GM18508 (cell line): ENCODE measurements at regions not wholly inside any gene's neighbourhood (a gene's known extent, or its start where the extent isn't known, plus 50 kb on each side); places are given as distances from the start of the nearest gene placed in this dataset.

Experiments used
- ATAC-seq: cut with Tn5 transposase; IDR thresholded peaks from one replicate; pipeline ENCODE4 v1.9.1; 2021; ENCODE audit warnings: moderate number of reproducible peaks; ENCODE audit not compliant: insufficient read depth, unreplicated experiment

DNA sequence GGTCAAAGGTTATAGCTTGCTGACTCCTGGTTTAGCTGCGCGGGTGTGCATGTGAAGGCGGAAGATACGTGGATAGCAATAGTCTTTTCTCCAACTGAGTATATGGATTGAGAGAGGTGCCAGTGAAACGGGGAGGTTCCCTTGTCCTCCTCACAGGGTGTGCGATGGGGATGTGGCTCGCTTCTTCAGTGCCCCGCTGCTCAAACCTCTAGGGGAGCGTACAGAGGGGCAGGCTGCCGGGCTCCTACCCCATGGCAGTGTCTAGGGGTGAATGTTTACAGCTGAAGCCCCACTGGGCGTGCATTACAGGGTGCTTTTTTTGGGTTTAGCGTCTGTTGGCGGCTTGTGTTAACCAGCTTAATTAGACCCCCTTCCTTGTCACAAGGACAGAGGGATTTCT is 438.5 kb downstream of the CCSER2 start:
- ATAC-seq = no peak

DNA sequence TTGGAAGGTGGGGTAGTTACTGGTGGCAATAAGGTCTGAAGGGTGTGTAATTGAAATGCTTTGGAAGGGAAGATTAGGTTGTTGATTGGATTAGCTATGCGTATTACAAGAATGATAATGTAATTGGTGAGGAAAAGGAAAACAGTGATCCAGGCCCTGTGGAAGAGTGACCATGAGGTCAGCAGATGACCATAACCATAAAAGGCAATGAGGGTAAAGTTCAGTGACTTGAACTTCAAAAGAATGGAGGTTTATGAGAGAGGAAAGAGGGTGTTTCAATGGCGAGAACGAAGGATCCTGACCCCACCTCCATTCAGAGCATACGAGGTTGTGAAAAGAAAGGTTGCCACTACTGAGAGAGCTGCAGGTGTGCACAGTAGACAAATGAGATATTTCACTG is 439.7 kb downstream of the CCSER2 start:
- ATAC-seq = no peak

DNA sequence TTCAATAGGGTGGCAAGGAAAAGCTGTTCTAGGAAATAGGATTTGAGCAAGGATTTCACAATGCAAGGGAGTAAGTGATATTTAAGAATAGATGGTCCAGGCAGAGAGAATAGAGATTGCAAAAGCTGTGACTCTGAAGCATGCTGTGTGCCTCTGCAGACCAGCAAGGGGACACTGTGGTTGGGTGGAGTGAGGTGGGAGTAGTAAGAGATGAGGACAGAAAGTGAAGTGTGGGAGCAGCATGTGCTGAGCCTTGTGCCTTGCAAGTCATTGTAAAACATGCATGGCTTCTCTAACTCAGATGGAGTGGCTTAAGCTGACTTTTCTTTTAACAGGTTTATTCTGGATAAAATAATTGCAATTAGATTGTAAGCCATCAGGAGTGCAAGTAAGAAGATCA is 442.4 kb downstream of the CCSER2 start:
- ATAC-seq = no peak

DNA sequence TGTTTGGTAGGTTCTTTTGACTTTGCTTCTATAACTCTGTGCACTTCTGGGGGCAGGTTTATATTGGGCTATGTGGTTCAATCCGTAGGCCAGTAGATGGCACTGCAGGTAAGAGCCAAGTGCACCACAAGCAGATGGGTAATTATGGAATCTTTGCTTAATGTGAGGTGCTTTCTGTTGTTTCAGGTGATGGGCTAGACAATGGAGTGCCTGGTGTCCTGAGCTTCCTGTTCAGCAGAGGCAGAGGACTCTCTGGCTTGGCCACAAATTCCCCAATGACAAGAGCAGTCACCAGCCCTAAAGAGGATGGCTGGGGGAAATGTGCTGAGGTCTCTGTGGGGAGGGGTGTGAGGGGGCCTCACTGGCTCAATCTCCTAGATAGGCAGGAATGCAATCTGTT is 455.0 kb downstream of the CCSER2 start:
- peak; percentile 76 for ATAC-seq

DNA sequence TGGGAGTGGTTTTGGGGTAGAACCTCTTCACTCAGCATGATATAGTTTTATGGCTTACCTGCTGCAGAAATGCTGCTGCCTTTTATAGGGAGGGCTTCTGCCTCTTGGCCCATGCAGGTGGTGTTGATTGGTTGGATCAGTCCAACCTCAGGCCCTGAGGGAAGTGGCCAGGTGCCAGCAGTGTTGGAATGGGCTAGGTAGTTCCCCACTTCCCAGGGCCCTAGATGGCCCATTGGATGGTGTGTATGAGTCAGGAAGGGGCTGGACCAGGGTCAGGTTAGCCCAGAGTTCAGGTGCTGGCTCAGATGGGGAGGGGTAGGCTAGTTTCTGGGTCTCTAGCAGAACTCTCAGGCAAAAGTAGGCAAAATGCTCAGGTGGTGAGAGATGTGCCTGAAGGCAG is 455.5 kb downstream of the CCSER2 start:
- ATAC-seq = no peak

DNA sequence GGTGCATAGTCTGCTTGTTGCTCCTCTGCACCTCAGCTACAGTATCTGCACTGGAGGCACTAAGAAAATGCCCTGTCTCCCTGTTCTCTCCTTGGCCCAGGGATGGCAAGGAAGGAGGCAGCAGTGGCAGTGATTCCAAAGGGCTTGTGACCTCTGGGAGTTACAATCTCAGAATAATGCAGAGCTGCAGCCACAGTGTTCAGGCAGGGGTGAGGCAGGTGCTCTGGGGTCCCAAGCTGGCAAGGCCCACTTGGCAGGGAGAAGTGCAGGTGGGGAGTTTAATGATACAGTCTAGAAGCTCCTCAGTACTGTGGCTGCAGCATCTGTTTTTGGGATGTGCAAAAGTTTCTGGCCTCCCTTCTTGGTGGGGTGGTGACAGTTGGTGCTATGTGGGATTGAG is 456.4 kb downstream of the CCSER2 start:
- ATAC-seq = no peak

DNA sequence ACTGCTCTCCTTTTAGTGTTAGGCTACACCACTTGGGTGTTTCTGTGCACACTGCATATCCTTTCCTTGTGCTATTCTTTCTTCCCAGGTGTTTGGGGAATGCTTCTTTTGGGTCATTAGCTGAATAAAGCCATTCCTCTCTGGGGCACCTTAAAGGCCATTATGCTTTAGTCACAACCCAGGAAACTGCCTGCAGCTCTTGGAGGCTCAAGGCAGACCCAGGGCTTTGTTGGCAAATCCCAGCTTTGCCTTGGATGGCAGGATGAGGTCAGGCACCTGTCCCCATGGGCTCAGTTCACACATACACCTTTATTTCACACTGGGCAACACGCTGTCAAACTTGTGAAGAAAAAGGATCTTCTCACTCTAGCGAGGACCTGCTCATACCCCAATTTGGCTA is 460.6 kb downstream of the CCSER2 start:
- ATAC-seq = no peak

DNA sequence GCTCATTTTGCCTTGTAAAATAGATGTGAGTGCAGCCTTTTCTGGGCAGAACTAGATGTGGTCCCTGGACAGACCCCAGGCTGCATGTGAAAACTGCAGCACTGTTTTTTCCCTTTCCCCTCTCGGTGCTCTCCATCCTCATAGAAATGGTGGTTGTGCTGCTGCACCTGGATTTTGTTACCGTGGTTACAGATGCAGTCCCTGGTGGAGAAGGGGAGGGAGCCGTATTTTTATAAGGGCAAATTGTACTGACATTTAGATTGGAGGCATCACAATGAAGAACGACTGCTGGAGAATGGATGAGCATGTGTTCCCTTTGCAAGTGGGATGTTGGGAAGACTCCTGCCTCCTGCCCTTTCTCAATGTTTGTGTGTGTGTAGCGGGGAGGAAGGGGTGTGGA is 469.9 kb downstream of the CCSER2 start:
- ATAC-seq = no peak

DNA sequence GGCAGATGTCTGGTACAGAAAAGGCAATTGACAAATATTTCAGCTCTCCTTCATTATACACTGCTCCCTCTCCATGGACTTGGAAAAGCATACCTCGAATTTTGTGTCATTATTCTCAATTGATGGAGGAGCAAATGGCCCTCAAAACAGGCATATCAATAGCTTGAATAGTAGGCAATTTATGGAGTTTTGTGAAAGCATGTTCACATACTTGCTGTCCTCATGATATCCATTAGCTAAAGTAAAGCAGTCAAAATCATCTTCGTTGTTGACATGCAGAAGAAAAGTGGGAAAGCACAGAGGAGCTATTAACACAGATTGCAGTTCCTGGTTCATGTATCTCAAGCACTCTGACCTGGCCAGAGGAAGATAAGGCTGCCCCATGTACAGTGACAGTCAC is 472.8 kb downstream of the CCSER2 start:
- ATAC-seq = no peak

DNA sequence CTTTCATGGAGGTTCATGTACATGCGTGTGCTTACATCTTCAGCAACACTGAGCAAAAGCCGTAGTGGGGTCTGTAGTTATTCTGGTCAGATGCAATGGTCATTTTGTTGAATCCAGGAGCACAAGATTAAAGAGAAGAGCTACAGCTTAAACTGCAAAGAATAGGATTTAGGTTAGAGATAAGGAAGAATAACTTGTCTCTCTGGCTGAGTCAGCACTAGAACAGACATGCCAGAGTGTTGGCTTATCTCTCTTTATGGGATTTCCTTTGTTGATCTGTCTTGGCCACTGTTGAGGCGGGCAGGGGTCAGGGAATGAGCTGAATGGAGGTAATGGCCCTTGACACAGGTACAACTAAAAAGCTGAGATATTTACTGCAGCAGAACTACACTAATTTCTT is 473.5 kb downstream of the CCSER2 start:
- ATAC-seq = no peak

DNA sequence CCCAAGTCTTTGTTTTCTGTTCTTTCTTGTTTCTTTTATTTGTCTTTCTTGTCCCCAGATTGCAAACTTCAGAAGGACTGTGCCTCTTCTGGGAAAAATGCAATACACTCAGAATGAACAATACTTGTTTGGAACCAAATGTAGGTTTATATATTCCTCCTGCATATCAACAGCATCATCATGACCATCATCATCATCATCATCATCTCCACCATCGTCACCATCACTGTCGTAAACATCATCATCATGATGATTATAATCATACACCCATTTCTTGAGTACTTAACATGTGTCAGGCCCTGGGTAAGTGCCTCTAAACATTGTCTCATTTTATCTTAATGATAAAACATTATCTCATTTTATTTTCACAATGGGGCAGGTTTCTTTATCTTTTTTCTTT is 476.8 kb downstream of the CCSER2 start:
- ATAC-seq = no peak

DNA sequence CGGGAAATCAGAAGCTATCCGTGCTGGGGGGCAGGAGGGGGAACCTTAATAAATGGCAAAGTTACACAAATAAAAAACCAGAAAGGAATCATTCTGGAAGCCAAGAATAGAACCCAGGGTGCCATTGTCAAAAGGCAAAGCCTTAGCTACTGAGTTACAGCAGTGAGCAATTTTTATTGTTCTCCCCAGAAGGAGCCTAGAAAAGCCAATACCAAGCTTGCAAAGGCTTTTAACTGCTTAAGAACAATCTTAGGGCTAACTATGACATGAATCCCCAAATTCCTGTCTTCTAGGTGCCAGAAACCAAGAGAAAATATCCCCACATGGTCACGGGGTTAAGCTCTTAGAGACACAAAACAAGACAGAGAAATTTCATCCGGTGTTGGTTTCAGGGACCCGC is 482.7 kb downstream of the CCSER2 start:
- ATAC-seq = no peak

DNA sequence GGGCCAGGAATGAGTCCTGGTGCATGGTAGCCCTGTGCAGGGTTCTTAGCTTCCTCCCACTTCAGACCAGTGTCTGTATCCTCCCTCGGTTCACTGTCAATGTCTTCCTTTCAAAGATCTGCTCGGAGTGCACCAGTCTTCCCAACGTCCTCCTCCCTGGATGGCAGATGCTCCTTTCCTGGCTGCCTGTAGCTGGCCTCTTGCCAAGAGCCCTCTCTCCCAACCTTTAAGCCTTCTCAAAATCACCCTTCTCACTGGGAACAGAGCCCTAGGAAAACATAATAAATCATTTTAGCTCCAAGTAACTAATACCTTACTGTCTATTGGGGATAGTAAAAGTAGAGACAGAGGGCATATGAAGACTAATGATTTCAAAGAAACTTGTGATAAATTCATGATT is 490.6 kb downstream of the CCSER2 start:
- ATAC-seq = no peak

DNA sequence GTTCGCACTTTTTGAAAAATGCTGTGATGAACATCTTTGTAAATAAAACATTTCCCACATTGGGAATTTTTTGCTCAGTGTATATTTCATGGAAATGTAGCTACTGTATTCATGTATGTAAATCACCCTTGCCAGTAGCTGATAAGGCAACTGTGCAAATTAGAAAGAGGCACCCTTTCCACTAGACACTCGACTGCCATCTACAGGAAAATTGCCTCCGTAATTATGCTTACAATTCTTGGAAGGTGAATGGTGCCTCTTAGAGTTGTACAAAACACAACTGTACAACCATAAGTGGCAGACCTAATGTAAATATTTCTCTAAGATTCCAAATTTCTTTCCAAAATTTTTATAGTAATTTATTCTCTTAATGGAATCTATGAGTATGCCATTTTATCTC is 491.7 kb downstream of the CCSER2 start:
- no peak for ATAC-seq

DNA sequence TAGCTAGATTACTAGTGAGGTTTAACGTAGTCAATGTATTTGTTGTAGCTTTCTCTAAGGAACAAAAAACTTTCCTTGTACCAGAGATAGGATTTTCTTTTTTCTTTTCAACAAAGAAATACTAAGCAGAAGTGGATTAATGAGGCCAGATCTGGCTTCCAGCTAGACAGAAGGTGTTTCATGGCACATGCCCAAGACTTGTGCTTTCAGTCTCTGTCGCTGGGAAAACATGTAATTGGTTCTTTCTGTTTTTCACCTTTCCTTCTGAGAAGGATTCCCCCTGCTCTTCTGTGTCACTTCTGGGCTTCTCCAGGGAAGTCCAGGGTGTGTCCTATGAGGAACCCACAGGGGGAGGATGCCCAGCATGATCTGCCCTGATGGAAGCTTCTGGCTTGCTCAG is 492.2 kb downstream of the CCSER2 start:
- ATAC-seq = no peak

DNA sequence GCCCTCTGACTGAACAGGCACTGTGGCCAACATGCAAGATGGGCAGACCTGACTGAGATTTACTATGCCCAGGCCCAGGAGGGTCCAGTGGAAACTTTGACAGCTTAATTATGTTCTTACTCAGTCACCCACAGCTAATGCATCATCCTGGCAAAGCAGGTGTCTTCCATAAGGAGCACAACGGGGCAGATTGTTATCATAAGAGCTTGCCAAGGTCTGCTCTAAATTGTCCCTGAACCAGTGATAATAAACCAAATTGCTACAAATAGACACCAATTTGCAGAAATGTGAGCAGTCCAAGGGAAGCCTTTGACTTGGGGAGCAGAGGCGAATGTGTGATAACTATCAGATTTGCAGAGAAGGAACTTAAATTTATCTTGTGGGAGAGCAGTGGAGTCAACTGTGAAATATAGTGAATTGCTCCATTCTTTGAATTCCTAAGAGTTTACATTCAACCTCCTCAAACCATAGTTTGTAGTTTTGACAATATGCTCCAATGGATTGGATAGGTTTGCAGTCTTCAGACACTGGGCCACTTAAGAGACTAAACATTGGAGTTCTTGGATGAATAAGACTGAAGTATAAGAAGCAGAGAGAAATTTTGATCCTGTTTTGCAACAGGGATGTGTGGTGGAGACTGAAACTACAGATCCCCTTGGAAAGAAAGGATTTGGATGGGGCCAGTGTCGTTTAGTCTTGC is 494.7 kb downstream of the CCSER2 start:
- no peak for ATAC-seq

DNA sequence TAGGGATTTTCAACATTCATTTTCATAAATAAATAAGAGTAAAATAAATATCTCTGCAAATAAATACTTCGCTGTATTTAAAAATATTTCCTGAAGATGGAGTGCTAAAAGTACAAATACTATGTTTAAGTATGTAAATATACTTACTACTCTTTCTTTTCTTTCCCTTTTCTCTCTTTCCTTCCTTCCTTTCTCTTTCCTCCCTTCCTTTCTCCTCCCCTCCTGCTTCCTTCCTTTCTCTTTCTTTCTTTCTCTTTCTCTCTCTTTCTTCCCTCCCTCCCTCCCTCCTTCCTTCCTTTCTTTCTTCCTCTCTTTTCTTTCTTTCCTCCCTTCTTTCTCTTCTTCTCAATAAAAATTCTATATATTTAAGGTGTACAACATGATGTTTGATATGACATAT is 496.1 kb downstream of the CCSER2 start:
- no peak for ATAC-seq

DNA sequence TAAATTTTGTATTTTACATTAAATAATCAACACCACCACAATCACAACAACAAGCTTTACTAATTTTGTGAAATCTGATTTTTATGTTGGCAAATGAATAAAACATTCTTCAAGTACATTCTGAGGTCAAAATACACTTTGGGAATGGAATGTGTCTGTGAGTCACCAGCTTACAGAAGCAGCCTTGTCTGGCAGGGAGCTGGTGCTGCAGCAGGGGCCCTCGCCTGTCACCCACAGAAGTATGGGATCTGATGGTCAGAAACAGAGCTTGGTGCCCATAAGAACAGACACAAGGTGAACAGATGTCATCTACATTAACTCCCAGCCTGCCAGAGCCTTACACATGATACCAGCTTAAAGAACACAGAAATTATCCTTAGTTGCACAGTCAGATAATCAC is 496.9 kb downstream of the CCSER2 start:
- ATAC-seq = no peak

DNA sequence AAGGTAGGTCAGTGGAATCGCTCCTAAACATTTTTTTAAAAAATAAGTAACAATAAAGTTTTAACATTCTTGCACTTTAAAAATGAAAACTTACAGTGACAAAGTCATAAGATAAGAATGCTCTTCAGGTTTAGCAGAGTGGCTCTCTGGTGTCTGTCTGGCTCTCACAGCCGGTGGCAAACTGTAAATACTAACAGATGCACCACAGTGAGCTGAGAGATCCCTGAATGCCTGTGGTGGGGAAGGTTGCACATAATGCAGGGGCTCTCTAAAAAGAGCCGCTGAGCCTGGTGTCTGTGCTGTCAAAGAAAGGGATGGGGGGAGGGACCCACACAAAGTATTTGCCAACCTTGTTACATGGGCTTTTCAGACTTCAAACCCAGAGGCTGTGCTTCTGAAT is 498.3 kb downstream of the CCSER2 start:
- no peak for ATAC-seq

DNA sequence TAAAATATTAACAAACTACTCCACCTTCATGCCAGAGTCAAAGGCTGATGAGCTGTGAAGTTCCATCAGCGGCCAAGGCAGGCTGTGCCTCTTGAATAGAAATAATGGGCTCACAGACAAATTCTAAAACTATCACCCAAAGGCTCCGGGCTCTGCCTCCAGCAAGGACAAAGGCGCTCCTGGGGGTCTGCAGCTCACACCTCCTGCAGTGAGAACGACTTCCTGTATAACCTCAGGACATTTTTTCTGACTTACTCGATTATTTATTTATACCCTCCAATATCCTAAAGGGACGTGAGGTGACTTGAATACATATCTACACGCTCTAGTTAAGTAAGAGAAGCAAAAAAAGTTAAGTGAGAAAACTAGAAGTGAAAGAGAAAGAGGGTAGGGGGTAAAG is 500.7 kb downstream of the CCSER2 start:
- ATAC-seq = no peak

DNA sequence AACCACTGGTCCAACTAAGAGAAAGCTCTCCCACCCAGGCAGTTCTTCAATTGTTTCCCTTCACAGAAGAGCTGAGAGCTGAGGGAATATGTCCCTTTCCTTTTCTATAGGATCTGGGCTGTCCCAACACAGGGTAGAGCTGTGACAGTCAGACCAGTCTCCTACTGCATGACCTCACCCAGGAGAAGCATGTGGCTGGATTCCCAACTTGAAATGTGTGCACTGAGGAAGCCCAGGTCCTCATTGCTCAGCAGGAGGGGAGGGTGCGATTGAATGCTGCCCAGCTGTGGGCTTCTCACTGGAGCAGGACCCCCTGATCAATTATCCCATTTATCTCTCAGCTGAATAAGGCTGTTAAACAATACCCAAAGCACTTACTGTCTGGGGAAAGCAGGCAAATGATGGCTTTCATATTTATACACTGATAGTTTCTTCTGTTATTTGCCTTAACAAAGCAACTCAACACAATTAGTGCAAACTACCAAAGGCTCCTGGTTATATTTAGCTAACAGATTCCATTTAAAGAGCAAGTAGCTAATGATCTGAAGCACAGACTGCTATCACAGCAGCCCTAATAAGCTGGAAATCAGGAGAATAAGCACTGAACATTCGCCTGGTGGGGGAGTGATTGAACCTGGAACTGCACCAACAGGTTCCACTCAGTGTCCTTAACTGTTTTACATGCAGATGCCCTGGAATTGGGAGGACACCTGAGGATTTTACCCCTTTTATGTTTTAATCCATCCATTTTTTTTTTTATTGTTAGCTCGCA is 508.8 kb downstream of the CCSER2 start:
- no peak for ATAC-seq

DNA sequence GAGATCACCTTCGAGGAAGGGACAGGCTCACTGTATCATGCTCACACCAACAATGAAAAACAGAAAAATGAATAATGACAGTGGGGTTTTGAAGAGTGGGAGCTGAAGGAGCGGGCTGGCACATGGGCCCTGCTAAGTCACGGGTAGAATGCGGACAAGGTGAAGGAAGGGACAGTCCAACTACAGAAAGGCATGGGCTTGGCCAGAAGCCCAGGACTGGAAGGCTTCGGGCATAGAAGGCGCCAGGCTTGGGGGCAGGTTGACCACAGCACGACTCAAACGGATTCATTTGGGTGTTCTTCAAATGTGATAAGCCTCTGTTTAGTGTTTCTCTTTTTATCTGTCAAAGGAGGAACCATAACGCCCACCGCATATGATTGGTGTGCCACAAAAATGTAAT is 509.5 kb downstream of the CCSER2 start:
- ATAC-seq = no peak
